ENCODE measurements at regions not wholly inside any gene's neighbourhood (a gene's known extent, or its start where the extent isn't known, plus 50 kb on each side); places are given as distances from the start of the nearest gene placed in this dataset.

GRCh38 chr13:53151336-53152056 is 122.9 kb downstream of the OLFM4 start:
- Histone ChIP-seq H3K4me1 (ENCODE audit: control insufficient read depth in 5 of 5, insufficient read depth in 5 of 5, low read length in 5 of 5) (no peaks in the 10 kb centered on the region), H3K4me3 (no peak overlapping the region), H3K27ac (ENCODE audit: low read depth in 1 of 2, low read length in 1 of 2) (no peak overlapping the region), H3K36me3 (ENCODE audit: control insufficient read depth in 4 of 4, insufficient read depth in 4 of 4, low read length in 4 of 4) (no peaks in the 10 kb centered on the region), H3K9me3 (ENCODE audit: control insufficient read depth in 4 of 4, insufficient read depth in 3 of 4, low read length in 3 of 4) (peaks cover 0 to 1% (median 0%) of the 10 kb centered on the region in 4 donors), H3K9ac (ENCODE audit: insufficient read depth in 1 of 2, low read length in 2 of 2) (no peak overlapping the region), H3K27me3 (ENCODE audit: control insufficient read depth in 3 of 3, insufficient read depth in 3 of 3, low read length in 2 of 3) (peaks cover 0 to 2% (median 0%) of the 10 kb centered on the region in 3 donors)
- DNase-seq = peak; percentile 57 to 73 (median 61)
- WGBS, 2 donors = 25 to 28% methylated on average over 5 of the region's 5 CpGs
- peak; percentile 22 for TF ChIP-seq CTCF (IDR thresholded peaks at IDR 0.05; ENCODE audit: control extremely low read depth, extremely low read depth)
- ATAC-seq (ENCODE audit: insufficient read depth, low FRiP score) = no peak

GRCh38 chr13:53152057-53152421 is 123.4 kb downstream of the OLFM4 start:
- peaks cover 0 to 3% (median under 1%) of the 10 kb centered on the region in 4 donors for H3K9me3 ChIP-seq (ENCODE audit: control insufficient read depth in 4 of 4, insufficient read depth in 3 of 4, low read length in 3 of 4)
- ATAC-seq (ENCODE audit: insufficient read depth, low FRiP score) (no peak), DNase-seq (no peak)
- H3K27ac ChIP-seq (ENCODE audit: low read depth in 1 of 2, low read length in 1 of 2) = no peak overlapping the region
- TF ChIP-seq CTCF (IDR thresholded peaks at IDR 0.05; ENCODE audit: control extremely low read depth, extremely low read depth) = no peak
- H3K4me1 ChIP-seq (ENCODE audit: control insufficient read depth in 5 of 5, insufficient read depth in 5 of 5, low read length in 5 of 5) = no peaks in the 10 kb centered on the region
- no peaks in the 10 kb centered on the region for H3K36me3 ChIP-seq (ENCODE audit: control insufficient read depth in 4 of 4, insufficient read depth in 4 of 4, low read length in 4 of 4)
- H3K9ac ChIP-seq (ENCODE audit: insufficient read depth in 1 of 2, low read length in 2 of 2) = no peak overlapping the region
- no peak overlapping the region for H3K4me3 ChIP-seq
- 19 to 21% methylated on average over 4 of the region's 4 CpGs for WGBS, 2 donors
- H3K27me3 ChIP-seq (ENCODE audit: control insufficient read depth in 3 of 3, insufficient read depth in 3 of 3, low read length in 2 of 3) = peaks cover 0 to 2% (median 0%) of the 10 kb centered on the region in 3 donors

- Histone ChIP-seq H3K9me3 (ENCODE audit: control insufficient read depth in 4 of 4, insufficient read depth in 3 of 4, low read length in 3 of 4) (peaks cover 0 to 8% (median 2%) of the 10 kb centered on the region in 4 donors), H3K27me3 (ENCODE audit: control insufficient read depth in 3 of 3, insufficient read depth in 3 of 3, low read length in 2 of 3) (no peaks in the 10 kb centered on the region), H3K9ac (ENCODE audit: insufficient read depth in 1 of 2, low read length in 2 of 2) (no peak overlapping the region), H3K27ac (ENCODE audit: low read depth in 1 of 2, low read length in 1 of 2) (no peak overlapping the region), H3K36me3 (ENCODE audit: control insufficient read depth in 4 of 4, insufficient read depth in 4 of 4, low read length in 4 of 4) (no peaks in the 10 kb centered on the region), H3K4me3 (no peak overlapping the region), H3K4me1 (ENCODE audit: control insufficient read depth in 5 of 5, insufficient read depth in 5 of 5, low read length in 5 of 5) (no peaks in the 10 kb centered on the region)
- DNase-seq = no peak
- no peak for TF ChIP-seq CTCF (IDR thresholded peaks at IDR 0.05; ENCODE audit: control extremely low read depth, extremely low read depth)
- ATAC-seq (ENCODE audit: insufficient read depth, low FRiP score) = no peak
- 81 to 97% methylated on average over 1 of the region's 1 CpG for WGBS, 2 donors
Measured at GRCh38 chr13:53158201-53158600, 129.6 kb downstream of the OLFM4 start.

GRCh38 chr13:53159431-53159830 is 130.8 kb downstream of the OLFM4 start:
- Histone ChIP-seq H3K27me3 (ENCODE audit: control insufficient read depth in 3 of 3, insufficient read depth in 3 of 3, low read length in 2 of 3) (no peaks in the 10 kb centered on the region), H3K4me3 (no peak overlapping the region), H3K4me1 (ENCODE audit: control insufficient read depth in 5 of 5, insufficient read depth in 5 of 5, low read length in 5 of 5) (no peaks in the 10 kb centered on the region), H3K9ac (ENCODE audit: insufficient read depth in 1 of 2, low read length in 2 of 2) (no peak overlapping the region), H3K36me3 (ENCODE audit: control insufficient read depth in 4 of 4, insufficient read depth in 4 of 4, low read length in 4 of 4) (no peaks in the 10 kb centered on the region), H3K27ac (ENCODE audit: low read depth in 1 of 2, low read length in 1 of 2) (no peak overlapping the region), H3K9me3 (ENCODE audit: control insufficient read depth in 4 of 4, insufficient read depth in 3 of 4, low read length in 3 of 4) (peaks cover 0 to 8% (median 2%) of the 10 kb centered on the region in 4 donors)
- WGBS, 2 donors = 88 to 94% methylated on average over 1 of the region's 1 CpG
- DNase-seq = no peak
- no peak for ATAC-seq (ENCODE audit: insufficient read depth, low FRiP score)
- no peak for TF ChIP-seq CTCF (IDR thresholded peaks at IDR 0.05; ENCODE audit: control extremely low read depth, extremely low read depth)
